SK-N-SH (cell line): ENCODE measurements at regions not wholly inside any gene's neighbourhood (a gene's known extent, or its start where the extent isn't known, plus 50 kb on each side); places are given as distances from the start of the nearest gene placed in this dataset.

Experiments used
- CTCF ChIP-seq: fragments of 200-600 bp; sonication (generic); IDR thresholded peaks from 2 replicates; pipeline ENCODE4 v1.6.1; 2017; ENCODE audit warnings: antibody characterized with exemption, mild to moderate bottlenecking, moderate library complexity
- RFX5 ChIP-seq: IDR thresholded peaks from 2 replicates; pipeline ENCODE4 v1.6.1; 2012; ENCODE audit warnings: mild to moderate bottlenecking, improper control_type of control experiment, low read length
- TCF12 ChIP-seq: IDR thresholded peaks from 2 replicates; pipeline ENCODE4 v1.4.0; 2012

GRCh38 chr13:80116107-80116506 is 224.8 kb downstream of the SPRY2 start:
- TF ChIP-seq TCF12 (peak; percentile 85), CTCF (no peak), RFX5 (no peak)
